Esophagus squamous epithelium (tissue), 4 donors: ENCODE measurements at regions not wholly inside any gene's neighbourhood (a gene's known extent, or its start where the extent isn't known, plus 50 kb on each side); places are given as distances from the start of the nearest gene placed in this dataset.

Experiments used
- CTCF ChIP-seq, 6 experiments: fragments of 450-650 bp in 4 of 6; fragments of 200-600 bp in 2 of 6; sonication (generic) in 2 of 6; IDR thresholded peaks; one replicate each; pipeline ENCODE4 v1.5.1; 2016 to 2019; ENCODE audit warnings: antibody characterized with exemption in 6 of 6, mild to moderate bottlenecking in 4 of 6, moderate library complexity in 4 of 6
- POLR2A ChIP-seq, 4 donors: fragments of 450-650 bp; IDR thresholded peaks; one replicate each; pipeline ENCODE4 v1.6.1; 2017; ENCODE audit warnings: antibody characterized with exemption in 4 of 4, mild to moderate bottlenecking in 4 of 4, moderate library complexity in 3 of 4

DNA sequence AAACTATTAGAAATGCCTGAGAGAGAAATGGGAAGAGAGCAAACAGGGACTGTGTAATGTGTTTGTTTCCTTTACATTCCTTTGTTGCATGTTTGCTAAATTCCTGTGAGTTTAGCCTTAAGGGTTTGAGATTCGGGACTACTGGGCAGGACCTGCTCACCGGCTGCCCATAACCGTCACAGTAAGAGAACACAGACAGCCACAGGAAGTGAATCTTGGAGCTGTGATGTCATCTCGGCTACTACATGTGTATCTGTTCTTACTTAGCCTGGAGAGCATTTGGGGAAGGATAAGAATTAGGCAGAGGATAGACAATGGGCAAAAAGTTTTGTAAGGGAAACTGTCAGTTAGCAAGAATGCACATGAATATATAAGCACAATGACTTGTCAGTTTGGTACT is 485.1 kb upstream of the KLF6 start:
- TF ChIP-seq CTCF (IDR thresholded peaks at IDR 0.05): no peak
- no peak for TF ChIP-seq POLR2A (IDR thresholded peaks at IDR 0.05)
